BE2C (cell line): ENCODE measurements at regions not wholly inside any gene's neighbourhood (a gene's known extent, or its start where the extent isn't known, plus 50 kb on each side); places are given as distances from the start of the nearest gene placed in this dataset.
A peak's percentile ranks its signal among the peaks of the same experiment; 100 is the strongest.

Source experiments
- DNase-seq: peaks from one replicate; pipeline ENCODE4 v3.0.0-alpha.2; 2020
- H3K27me3 ChIP-seq: fragments of 250-450 bp; sonication (Bioruptor Pico); 2 replicates; pipeline ENCODE4 v1.5.1; 2020; ENCODE audit warnings: mild to moderate bottlenecking
- H3K36me3 ChIP-seq: fragments of 250-450 bp; sonication (Bioruptor Pico); 2 replicates; pipeline ENCODE4 v1.5.1; 2020; ENCODE audit warnings: mild to moderate bottlenecking
- H3K4me1 ChIP-seq: fragments of 250-450 bp; sonication (Bioruptor Pico); 2 replicates; pipeline ENCODE4 v1.5.1; 2020
- H3K4me3 ChIP-seq: 2 replicates; pipeline ENCODE4 v1.5.1; 2011; ENCODE audit warnings: low read depth, low read length
- H3K9me3 ChIP-seq: fragments of 250-450 bp; sonication (Bioruptor Pico); 2 replicates; pipeline ENCODE4 v1.5.1; 2020
- TF ChIP-seq, protein P1 (sequence below): IDR thresholded peaks from 2 replicates; pipeline ENCODE4 v1.5.1; 2012; ENCODE audit warnings: mild to moderate bottlenecking, low read depth, low read length

DNA sequence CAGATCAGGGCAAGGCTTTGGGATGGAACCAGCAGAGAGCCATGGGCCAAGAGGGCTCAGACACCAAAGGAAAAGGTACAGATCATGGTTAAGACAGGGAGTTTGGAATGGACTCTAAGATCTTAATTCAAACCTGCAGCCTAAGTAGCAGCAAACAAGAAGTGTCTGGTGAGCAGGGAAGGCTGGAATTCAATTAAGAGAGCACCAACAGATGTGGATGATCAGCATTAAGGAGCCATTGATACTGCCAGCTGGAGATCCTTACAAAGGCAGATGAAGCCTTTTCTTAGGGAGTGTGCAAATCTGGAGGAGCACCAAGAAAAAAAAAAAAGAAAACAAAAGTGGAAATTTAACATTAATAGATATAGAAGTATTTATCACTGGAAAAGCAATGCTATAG lies 516.8 kb downstream of the RASEF start:
- DNase-seq = no peak
- H3K9me3 ChIP-seq = no peaks in the 10 kb centered on the region
- TF ChIP-seq, protein P1, sequence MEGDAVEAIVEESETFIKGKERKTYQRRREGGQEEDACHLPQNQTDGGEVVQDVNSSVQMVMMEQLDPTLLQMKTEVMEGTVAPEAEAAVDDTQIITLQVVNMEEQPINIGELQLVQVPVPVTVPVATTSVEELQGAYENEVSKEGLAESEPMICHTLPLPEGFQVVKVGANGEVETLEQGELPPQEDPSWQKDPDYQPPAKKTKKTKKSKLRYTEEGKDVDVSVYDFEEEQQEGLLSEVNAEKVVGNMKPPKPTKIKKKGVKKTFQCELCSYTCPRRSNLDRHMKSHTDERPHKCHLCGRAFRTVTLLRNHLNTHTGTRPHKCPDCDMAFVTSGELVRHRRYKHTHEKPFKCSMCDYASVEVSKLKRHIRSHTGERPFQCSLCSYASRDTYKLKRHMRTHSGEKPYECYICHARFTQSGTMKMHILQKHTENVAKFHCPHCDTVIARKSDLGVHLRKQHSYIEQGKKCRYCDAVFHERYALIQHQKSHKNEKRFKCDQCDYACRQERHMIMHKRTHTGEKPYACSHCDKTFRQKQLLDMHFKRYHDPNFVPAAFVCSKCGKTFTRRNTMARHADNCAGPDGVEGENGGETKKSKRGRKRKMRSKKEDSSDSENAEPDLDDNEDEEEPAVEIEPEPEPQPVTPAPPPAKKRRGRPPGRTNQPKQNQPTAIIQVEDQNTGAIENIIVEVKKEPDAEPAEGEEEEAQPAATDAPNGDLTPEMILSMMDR = no peak

GRCh38 chr9:82547995-82548394 lies 514.9 kb downstream of the RASEF start:
- no peaks in the 10 kb centered on the region for H3K27me3 ChIP-seq
- no peaks in the 10 kb centered on the region for H3K9me3 ChIP-seq
- H3K4me1 ChIP-seq = peaks cover 29% of the 10 kb centered on the region
- no peak for DNase-seq
- no peaks in the 10 kb centered on the region for H3K36me3 ChIP-seq
- TF ChIP-seq, protein P1 = no peak
- no peak overlapping the region for H3K4me3 ChIP-seq

More for the DNA sequence above, 516.8 kb downstream of the RASEF start:
- no peak overlapping the region for H3K4me3 ChIP-seq
- H3K36me3 ChIP-seq = no peaks in the 10 kb centered on the region
- no peaks in the 10 kb centered on the region for H3K27me3 ChIP-seq
- H3K4me1 ChIP-seq = peaks cover 29% of the 10 kb centered on the region

GRCh38 chr9:82549174-82549821 lies 513.6 kb downstream of the RASEF start:
- H3K4me3 ChIP-seq = no peak overlapping the region
- DNase-seq = peak; percentile 22

GRCh38 chr9:82552784-82553183 lies 510.2 kb downstream of the RASEF start:
- Histone ChIP-seq H3K4me1 (peaks cover 33% of the 10 kb centered on the region), H3K9me3 (no peaks in the 10 kb centered on the region), H3K36me3 (no peaks in the 10 kb centered on the region), H3K4me3 (no peak overlapping the region), H3K27me3 (no peaks in the 10 kb centered on the region)
- DNase-seq = no peak
- TF ChIP-seq, protein P1 = no peak

More at GRCh38 chr9:82549174-82549821, 513.6 kb downstream of the RASEF start:
- Histone ChIP-seq H3K36me3 (no peaks in the 10 kb centered on the region), H3K4me1 (peaks cover 29% of the 10 kb centered on the region), H3K27me3 (no peaks in the 10 kb centered on the region), H3K9me3 (no peaks in the 10 kb centered on the region)
- TF ChIP-seq, protein P1 = peak; percentile 51

DNA sequence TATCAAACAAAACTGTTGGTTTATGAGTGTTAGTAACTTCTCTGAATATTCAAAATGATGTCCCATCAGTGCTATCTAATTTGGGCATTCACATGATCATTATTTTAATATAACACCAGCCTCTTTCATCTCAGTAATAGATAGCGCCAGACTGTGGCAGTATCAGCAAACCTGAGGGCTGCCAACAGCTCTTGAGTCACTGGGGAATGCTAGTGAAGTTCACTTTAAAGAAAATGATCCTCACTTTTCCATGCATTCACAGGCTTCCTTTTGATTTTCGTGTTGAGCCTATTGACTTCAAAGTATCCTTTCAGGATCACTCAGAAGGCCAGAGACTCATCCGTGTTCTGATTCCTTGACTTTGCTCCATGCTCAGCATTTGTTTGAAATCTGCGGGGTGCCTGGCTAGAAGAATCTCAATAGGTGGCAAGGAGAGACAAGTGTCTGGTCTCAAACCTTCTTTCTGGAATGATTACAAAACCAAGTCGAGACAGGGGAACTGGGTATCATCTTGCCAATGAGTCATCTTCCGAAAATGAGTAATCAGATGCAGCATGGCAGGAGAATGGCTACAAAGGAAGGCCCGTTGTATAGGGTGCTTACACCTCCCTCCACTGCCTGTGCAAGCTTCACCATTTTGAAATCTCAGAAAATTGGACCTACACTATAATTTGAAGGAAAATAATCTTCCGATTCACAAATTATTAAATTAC lies 509.1 kb downstream of the RASEF start:
- Histone ChIP-seq H3K4me3 (no peak overlapping the region), H3K4me1 (peaks cover 34% of the 10 kb centered on the region), H3K9me3 (no peaks in the 10 kb centered on the region), H3K27me3 (no peaks in the 10 kb centered on the region), H3K36me3 (no peaks in the 10 kb centered on the region)
- DNase-seq = no peak
- TF ChIP-seq, protein P1 = no peak

DNA sequence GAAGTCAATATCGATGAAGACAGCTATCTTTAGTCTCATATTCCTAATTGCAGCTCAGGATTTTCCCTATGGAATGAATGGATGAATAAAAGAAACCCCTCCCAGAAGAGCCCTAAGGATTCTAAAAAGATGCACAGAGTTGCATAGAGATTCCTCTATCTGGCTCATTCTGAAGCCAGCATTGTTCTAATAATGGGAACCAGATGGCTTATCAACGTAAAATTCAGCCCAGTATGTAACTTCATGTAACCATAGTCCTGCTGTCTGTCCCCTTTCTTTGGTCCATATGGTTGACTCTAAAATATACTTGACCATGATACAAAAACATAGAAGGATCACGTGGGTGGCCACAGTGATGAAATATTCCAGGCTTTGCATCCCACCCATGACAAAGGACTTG lies 508.6 kb downstream of the RASEF start:
- TF ChIP-seq, protein P1 = no peak
- Histone ChIP-seq H3K4me3 (no peak overlapping the region), H3K9me3 (no peaks in the 10 kb centered on the region), H3K4me1 (peaks cover 39% of the 10 kb centered on the region), H3K27me3 (no peaks in the 10 kb centered on the region), H3K36me3 (no peaks in the 10 kb centered on the region)
- DNase-seq = no peak
